ENCODE measurements at regions not wholly inside any gene's neighbourhood (a gene's known extent, or its start where the extent isn't known, plus 50 kb on each side); places are given as distances from the start of the nearest gene placed in this dataset.

DNA sequence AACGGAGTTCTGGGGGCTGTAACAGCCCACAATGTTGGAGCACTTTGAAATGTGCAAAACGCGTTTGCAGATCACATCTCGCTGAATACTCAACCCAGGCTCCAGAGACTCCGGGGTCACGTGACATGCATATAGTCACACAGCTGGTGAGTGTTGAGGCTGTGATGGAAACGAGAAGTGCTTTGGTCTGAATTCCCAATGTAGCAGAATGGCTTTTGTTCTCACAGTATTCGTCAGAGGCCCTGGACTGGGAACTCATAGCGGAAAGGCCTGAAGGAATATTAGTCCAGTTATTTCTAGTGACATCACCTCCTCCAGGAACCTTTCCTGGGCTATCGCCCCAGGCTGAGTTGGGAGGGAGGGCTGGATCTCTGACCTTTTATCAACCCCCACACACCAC, 95.8 kb upstream of the CRHR1 start:
- Histone ChIP-seq H3K36me3 (ENCODE audit: insufficient read depth, low read length) (no peaks in the 10 kb centered on the region), H3K4me3 (ENCODE audit: low read length, poor library complexity, severe bottlenecking) (no peak overlapping the region), H3K9me3 (ENCODE audit: insufficient read depth, low read depth, low read length) (no peaks in the 10 kb centered on the region), H3K79me2 (ENCODE audit: insufficient read depth, low read length) (no peaks in the 10 kb centered on the region), H3K9ac (ENCODE audit: low read depth, low read length, poor library complexity, severe bottlenecking) (no peak overlapping the region), H3F3A (ENCODE audit: low read depth) (no peaks in the 10 kb centered on the region), H3K9me2 (replicated peaks; ENCODE audit: low read depth, low read length) (no peaks in the 10 kb centered on the region), H4K20me1 (ENCODE audit: insufficient read depth, low read length, poor library complexity, severe bottlenecking) (no peaks in the 10 kb centered on the region), H2AFZ (ENCODE audit: low read length) (no peak overlapping the region), H3K27me3 (ENCODE audit: insufficient read depth, low read length, poor library complexity, severe bottlenecking) (no peaks in the 10 kb centered on the region), H3K4me2 (ENCODE audit: low read depth, low read length, poor library complexity, severe bottlenecking) (no peak overlapping the region), H3K4me1 (ENCODE audit: insufficient read depth, low read length, poor library complexity, severe bottlenecking) (no peaks in the 10 kb centered on the region)
- no peak for TF ChIP-seq EZH2phosphoT487 (IDR thresholded peaks at IDR 0.05; ENCODE audit: borderline replicate concordance)
- TF ChIP-seq, protein P1, sequence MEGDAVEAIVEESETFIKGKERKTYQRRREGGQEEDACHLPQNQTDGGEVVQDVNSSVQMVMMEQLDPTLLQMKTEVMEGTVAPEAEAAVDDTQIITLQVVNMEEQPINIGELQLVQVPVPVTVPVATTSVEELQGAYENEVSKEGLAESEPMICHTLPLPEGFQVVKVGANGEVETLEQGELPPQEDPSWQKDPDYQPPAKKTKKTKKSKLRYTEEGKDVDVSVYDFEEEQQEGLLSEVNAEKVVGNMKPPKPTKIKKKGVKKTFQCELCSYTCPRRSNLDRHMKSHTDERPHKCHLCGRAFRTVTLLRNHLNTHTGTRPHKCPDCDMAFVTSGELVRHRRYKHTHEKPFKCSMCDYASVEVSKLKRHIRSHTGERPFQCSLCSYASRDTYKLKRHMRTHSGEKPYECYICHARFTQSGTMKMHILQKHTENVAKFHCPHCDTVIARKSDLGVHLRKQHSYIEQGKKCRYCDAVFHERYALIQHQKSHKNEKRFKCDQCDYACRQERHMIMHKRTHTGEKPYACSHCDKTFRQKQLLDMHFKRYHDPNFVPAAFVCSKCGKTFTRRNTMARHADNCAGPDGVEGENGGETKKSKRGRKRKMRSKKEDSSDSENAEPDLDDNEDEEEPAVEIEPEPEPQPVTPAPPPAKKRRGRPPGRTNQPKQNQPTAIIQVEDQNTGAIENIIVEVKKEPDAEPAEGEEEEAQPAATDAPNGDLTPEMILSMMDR (conservative IDR thresholded peaks at IDR 0.05; ENCODE audit: low read length) = no peak

DNA sequence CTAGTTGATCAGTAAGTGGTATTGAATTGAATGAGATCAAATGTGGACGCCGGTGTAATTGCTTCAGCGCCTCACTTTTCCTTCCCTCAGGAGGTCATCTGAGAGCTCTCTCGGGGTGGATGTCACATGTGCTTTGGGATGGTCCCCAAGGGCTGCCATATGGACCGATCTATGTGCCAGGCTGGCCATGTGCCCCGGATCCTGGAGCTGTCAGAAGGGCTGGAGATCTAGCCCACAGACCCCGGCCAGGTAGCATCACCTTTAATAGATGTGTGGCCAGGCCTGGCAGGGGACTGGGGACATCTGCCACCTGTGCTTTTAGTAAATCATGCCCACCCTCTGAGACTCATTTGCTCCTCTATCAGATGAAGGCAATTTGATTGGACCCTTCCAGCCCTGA, 95.3 kb upstream of the CRHR1 start:
- no peak overlapping the region for H2AFZ ChIP-seq (ENCODE audit: low read length)
- no peaks in the 10 kb centered on the region for H4K20me1 ChIP-seq (ENCODE audit: insufficient read depth, low read length, poor library complexity, severe bottlenecking)
- no peak overlapping the region for H3K9ac ChIP-seq (ENCODE audit: low read depth, low read length, poor library complexity, severe bottlenecking)
- no peaks in the 10 kb centered on the region for H3K79me2 ChIP-seq (ENCODE audit: insufficient read depth, low read length)
- no peak overlapping the region for H3K4me2 ChIP-seq (ENCODE audit: low read depth, low read length, poor library complexity, severe bottlenecking)
- no peaks in the 10 kb centered on the region for H3K27me3 ChIP-seq (ENCODE audit: insufficient read depth, low read length, poor library complexity, severe bottlenecking)
- H3K9me3 ChIP-seq (ENCODE audit: insufficient read depth, low read depth, low read length) = no peaks in the 10 kb centered on the region
- H3K9me2 ChIP-seq (replicated peaks; ENCODE audit: low read depth, low read length) = no peaks in the 10 kb centered on the region
- H3K36me3 ChIP-seq (ENCODE audit: insufficient read depth, low read length) = no peaks in the 10 kb centered on the region
- H3F3A ChIP-seq (ENCODE audit: low read depth) = no peaks in the 10 kb centered on the region
- TF ChIP-seq, protein P1 (conservative IDR thresholded peaks at IDR 0.05; ENCODE audit: low read length) = no peak
- no peak overlapping the region for H3K4me3 ChIP-seq (ENCODE audit: low read length, poor library complexity, severe bottlenecking)
- H3K4me1 ChIP-seq (ENCODE audit: insufficient read depth, low read length, poor library complexity, severe bottlenecking) = no peaks in the 10 kb centered on the region

DNA sequence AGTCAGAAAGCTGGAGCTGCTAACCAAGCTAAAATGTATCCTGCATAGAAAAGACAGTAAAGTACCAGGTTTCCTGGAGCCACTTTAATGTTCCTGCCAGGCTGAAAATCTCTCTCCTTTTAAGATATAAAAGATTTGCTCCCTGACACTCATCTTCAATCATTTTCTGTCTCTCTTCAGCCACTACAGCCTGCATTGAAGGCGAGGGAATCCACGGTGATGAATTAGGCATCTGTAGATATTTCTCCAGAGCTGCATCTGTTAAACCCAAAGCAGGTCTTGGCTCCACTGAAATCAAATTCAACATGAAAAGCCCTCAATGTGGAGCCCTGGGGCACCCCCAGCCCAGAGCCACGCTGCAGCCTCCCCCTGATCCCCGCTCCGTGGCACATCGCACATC, 94.7 kb upstream of the CRHR1 start:
- Histone ChIP-seq H3K4me2 (ENCODE audit: low read depth, low read length, poor library complexity, severe bottlenecking) (no peak overlapping the region), H3K27me3 (ENCODE audit: insufficient read depth, low read length, poor library complexity, severe bottlenecking) (no peaks in the 10 kb centered on the region), H3K9me3 (ENCODE audit: insufficient read depth, low read depth, low read length) (no peaks in the 10 kb centered on the region), H3K36me3 (ENCODE audit: insufficient read depth, low read length) (no peaks in the 10 kb centered on the region), H3K9ac (ENCODE audit: low read depth, low read length, poor library complexity, severe bottlenecking) (no peak overlapping the region), H3K4me1 (ENCODE audit: insufficient read depth, low read length, poor library complexity, severe bottlenecking) (no peaks in the 10 kb centered on the region), H4K20me1 (ENCODE audit: insufficient read depth, low read length, poor library complexity, severe bottlenecking) (no peaks in the 10 kb centered on the region), H3K79me2 (ENCODE audit: insufficient read depth, low read length) (no peaks in the 10 kb centered on the region), H3F3A (ENCODE audit: low read depth) (no peaks in the 10 kb centered on the region), H2AFZ (ENCODE audit: low read length) (no peak overlapping the region), H3K9me2 (replicated peaks; ENCODE audit: low read depth, low read length) (no peaks in the 10 kb centered on the region), H3K4me3 (ENCODE audit: low read length, poor library complexity, severe bottlenecking) (no peak overlapping the region)
- TF ChIP-seq, protein P1 (conservative IDR thresholded peaks at IDR 0.05; ENCODE audit: low read length) = no peak
- TF ChIP-seq EZH2phosphoT487 (IDR thresholded peaks at IDR 0.05; ENCODE audit: borderline replicate concordance) = no peak

Data from Loucy (cell line).